Stomach (tissue), 8 donors: ENCODE measurements at regions not wholly inside any gene's neighbourhood (a gene's known extent, or its start where the extent isn't known, plus 50 kb on each side); places are given as distances from the start of the nearest gene placed in this dataset.
"Not testable (repeated sequence)": the region's sequence is repeated elsewhere in the genome, so short reads cannot be mapped to it uniquely, and the experiment has no call there.

Experiments used
- DNase-seq, 2 donors: peaks; one replicate each; pipeline versions ENCODE4 v3.0.0 to v3.0.0-alpha.2; 2013 to 2019
- H3K27ac ChIP-seq, 5 donors: fragments of 200-600 bp in 4 of 5; sonication (generic) in 4 of 5; one replicate each; pipeline ENCODE4 v1.5.1; 2013 to 2019; ENCODE audit warnings: mild to moderate bottlenecking in 1 of 5, moderate library complexity in 1 of 5
- H3K27me3 ChIP-seq, 3 donors: fragments of 200-600 bp; sonication (generic); one replicate each; pipeline ENCODE4 v1.5.1; 2017 to 2019; ENCODE audit warnings: mixed run types in 1 of 3
- H3K36me3 ChIP-seq, 4 donors: fragments of 200-600 bp; sonication (generic); 1 replicate in 3 of 4; 2 replicates in 1 of 4; pipeline ENCODE4 v1.5.1; 2016 to 2019
- H3K4me1 ChIP-seq, 4 donors: fragments of 200-600 bp; sonication (generic); one replicate each; pipeline ENCODE4 v1.5.1; 2016 to 2019
- H3K4me3 ChIP-seq, 4 donors: fragments of 200-600 bp; sonication (generic) in 3 of 4; one replicate each; pipeline ENCODE4 v1.5.1; 2016 to 2019; ENCODE audit warnings: mild to moderate bottlenecking in 1 of 4
- H3K9me3 ChIP-seq, 4 donors: fragments of 200-600 bp; sonication (generic); one replicate each; pipeline ENCODE4 v1.5.1; 2016 to 2019
- CTCF ChIP-seq, 7 experiments: fragments of 450-650 bp in 4 of 7; fragments of 200-600 bp in 3 of 7; sonication (generic) in 3 of 7; IDR thresholded peaks; one replicate each; pipeline ENCODE4 v1.5.1; 2016 to 2019; ENCODE audit warnings: antibody characterized with exemption in 7 of 7, control low read depth in 2 of 7, mild to moderate bottlenecking in 1 of 7
- EP300 ChIP-seq: sonication (generic); formaldehyde crosslinking; IDR thresholded peaks from one replicate; pipeline ENCODE4 v1.6.1; 2017; ENCODE audit warnings: antibody characterized with exemption
- POLR2A ChIP-seq, 4 donors: fragments of 450-650 bp; IDR thresholded peaks; one replicate each; pipeline ENCODE4 v1.6.1; 2016; ENCODE audit warnings: antibody characterized with exemption in 4 of 4, control low read depth in 2 of 4, mild to moderate bottlenecking in 1 of 4, moderate library complexity in 1 of 4
- POLR2AphosphoS5 ChIP-seq, 3 donors: sonication (generic); formaldehyde crosslinking; IDR thresholded peaks; one replicate each; pipeline ENCODE4 v1.6.1; 2016; ENCODE audit warnings: antibody characterized with exemption in 3 of 3
- WGBS, 5 donors: extraction: QIAGEN DNeasy Blood & Tissue Kit in 3 of 5; methylation state at CpG; one replicate each; pipeline versions ENCODE4 v1.1.5 to v1.1.7; 2013 to 2018; 5-methylcytosine and 5-hydroxymethylcytosine counted together
- intact Hi-C: fragments of 100-400 bp; cut with DNase I; formaldehyde crosslinking; loops from one replicate; pipeline ENCODE4 v1.15.1; 2023; ENCODE audit warnings: low total_unique reads
- donor health status: healthy with polysubstance abuse.
- donor health status: Bipolar disorder and iron deficiency.
- donor health status: healthy.

GRCh38 chr6:66289889-66290288 is 582.9 kb upstream of the EYS start:
- Histone ChIP-seq H3K27ac (no peak overlapping the region), H3K4me1 (no peaks in the 10 kb centered on the region), H3K36me3 (no peaks in the 10 kb centered on the region), H3K4me3 (no peak overlapping the region), H3K27me3 (no peaks in the 10 kb centered on the region), H3K9me3 (no peaks in the 10 kb centered on the region)
- TF ChIP-seq POLR2A (IDR thresholded peaks at IDR 0.05), result no peak
- no peak for TF ChIP-seq EP300
- no peak for TF ChIP-seq POLR2AphosphoS5 (IDR thresholded peaks at IDR 0.05)
- no peak for TF ChIP-seq CTCF (IDR thresholded peaks at IDR 0.05)
- DNase-seq, result no peak
- 68 to 75% (median 70%) methylated on average over 2 of the region's 2 CpGs for WGBS, 5 donors
- intact Hi-C loops, result no loop called here

GRCh38 chr6:66278115-66278514 is 571.1 kb upstream of the EYS start:
- H3K4me3 ChIP-seq, result no peak overlapping the region
- TF ChIP-seq CTCF (IDR thresholded peaks at IDR 0.05) (no peak), POLR2A (IDR thresholded peaks at IDR 0.05) (no peak)
- DNase-seq, result no peak
- H3K27me3 ChIP-seq, result no peaks in the 10 kb centered on the region
- no peaks in the 10 kb centered on the region for H3K36me3 ChIP-seq
- H3K27ac ChIP-seq, result no peak overlapping the region
- intact Hi-C loops, result no loop called here
- no peaks in the 10 kb centered on the region for H3K4me1 ChIP-seq
- H3K9me3 ChIP-seq, result no peaks in the 10 kb centered on the region

GRCh38 chr6:66277400-66277799 is 570.4 kb upstream of the EYS start:
- Histone ChIP-seq H3K9me3 (no peaks in the 10 kb centered on the region), H3K4me1 (no peaks in the 10 kb centered on the region), H3K27ac (no peak overlapping the region), H3K36me3 (no peaks in the 10 kb centered on the region), H3K4me3 (no peak overlapping the region), H3K27me3 (no peaks in the 10 kb centered on the region)
- intact Hi-C loops, result no loop called here
- no peak for DNase-seq
- WGBS, 5 donors, result 78 to 92% (median 83%) methylated on average over 1 of the region's 1 CpG
- TF ChIP-seq POLR2AphosphoS5 (IDR thresholded peaks at IDR 0.05) (no peak), POLR2A (IDR thresholded peaks at IDR 0.05) (no peak), EP300 (no peak), CTCF (IDR thresholded peaks at IDR 0.05) (no peak)

GRCh38 chr6:66265737-66266136 is 558.7 kb upstream of the EYS start:
- Histone ChIP-seq H3K9me3 (no peaks in the 10 kb centered on the region), H3K4me3 (no peak overlapping the region), H3K36me3 (no peaks in the 10 kb centered on the region), H3K27me3 (no peaks in the 10 kb centered on the region), H3K4me1 (no peaks in the 10 kb centered on the region), H3K27ac (no peak overlapping the region)
- no peak for DNase-seq
- WGBS, 5 donors, result 29 to 62% (median 48%) methylated on average over 1 of the region's 1 CpG
- intact Hi-C loops, result no loop called here
- TF ChIP-seq POLR2A (IDR thresholded peaks at IDR 0.05) (no peak), EP300 (no peak), POLR2AphosphoS5 (IDR thresholded peaks at IDR 0.05) (no peak), CTCF (IDR thresholded peaks at IDR 0.05) (no peak)

- H3K9me3 ChIP-seq, result peaks cover 0 to 7% (median 5%) of the 10 kb centered on the region in 4 donors
- H3K4me1 ChIP-seq, result no peaks in the 10 kb centered on the region
- no peak for TF ChIP-seq POLR2A (IDR thresholded peaks at IDR 0.05)
- no peak for TF ChIP-seq EP300
- no peak for TF ChIP-seq POLR2AphosphoS5 (IDR thresholded peaks at IDR 0.05)
- TF ChIP-seq CTCF (IDR thresholded peaks at IDR 0.05), result no peak
- no peak overlapping the region for H3K4me3 ChIP-seq
- WGBS, 5 donors, result 54 to 73% (median 56%) methylated on average over 4 of the region's 4 CpGs
- H3K27me3 ChIP-seq, result no peaks in the 10 kb centered on the region
- intact Hi-C loops, result no loop called here
- DNase-seq, result no peak
- H3K36me3 ChIP-seq, result no peaks in the 10 kb centered on the region
- no peak overlapping the region for H3K27ac ChIP-seq
Observed at GRCh38 chr6:66264376-66264775, 557.4 kb upstream of the EYS start.

- H3K27me3 ChIP-seq, H3K4me3 ChIP-seq, H3K36me3 ChIP-seq, intact Hi-C loops, H3K4me1 ChIP-seq, DNase-seq, H3K27ac ChIP-seq: not testable (repeated sequence)
- WGBS, 5 donors, result 81 to 92% (median 90%) methylated on average over 6 of the region's 6 CpGs
- peaks cover 7 to 29% (median 19%) of the 10 kb centered on the region in 4 donors for H3K9me3 ChIP-seq
Observed at GRCh38 chr6:66258731-66259487, 551.9 kb upstream of the EYS start.
